Stimulated activated memory B cell treated with anti-CD40 and anti-IgM and Interleukin-4, amounts not matched to agents 10 μg/mL and 1 μg/mL and 100 μg/mL, for 72 hours (primary cell): ENCODE measurements at regions not wholly inside any gene's neighbourhood (a gene's known extent, or its start where the extent isn't known, plus 50 kb on each side); places are given as distances from the start of the nearest gene placed in this dataset.

ENCODE experiments used
- ATAC-seq: fragments of 150-1000 bp; cut with Tn5 transposase; 2 replicates; pipeline ENCODE4 v1.10.0; 2021
- H3K27ac Mint-ChIP-seq: one replicate; pipeline ENCODE4 v1.8.0; 2022; ENCODE audit warnings: mild to moderate bottlenecking, mixed read lengths
- H3K27me3 Mint-ChIP-seq: one replicate; pipeline ENCODE4 v1.8.0; 2022; ENCODE audit warnings: mixed read lengths
- H3K36me3 Mint-ChIP-seq: one replicate; pipeline ENCODE4 v1.8.0; 2022; ENCODE audit warnings: mixed read lengths
- H3K4me1 Mint-ChIP-seq: one replicate; pipeline ENCODE4 v1.8.0; 2022; ENCODE audit warnings: mixed read lengths
- H3K4me3 Mint-ChIP-seq: one replicate; pipeline ENCODE4 v1.8.0; 2022; ENCODE audit warnings: mild to moderate bottlenecking, moderate library complexity, mixed read lengths
- H3K9me3 Mint-ChIP-seq: one replicate; pipeline ENCODE4 v1.8.0; 2022; ENCODE audit warnings: mixed read lengths

DNA sequence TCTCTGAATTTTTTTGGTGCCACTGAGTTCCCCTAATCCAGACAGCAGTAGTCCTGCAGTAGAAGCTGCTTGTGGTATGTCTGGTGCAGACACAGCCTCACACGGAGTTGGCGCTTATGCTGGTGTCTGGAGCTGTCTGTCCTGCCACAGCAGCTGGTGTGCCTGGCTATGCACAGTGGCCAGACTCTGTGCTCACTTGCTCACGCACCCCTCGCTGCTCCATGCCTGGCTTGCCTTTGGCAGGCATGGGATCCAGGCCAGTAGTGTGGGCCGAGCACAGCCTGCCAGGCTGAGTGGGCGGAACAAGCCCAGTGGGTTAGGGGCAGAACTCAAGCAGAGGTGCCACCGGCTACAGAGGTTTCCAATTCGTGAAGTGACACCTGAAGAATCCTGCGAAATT is 845.9 kb upstream of the PCDH9 start:
- Mint-ChIP-seq H3K36me3 (no peaks in the 10 kb centered on the region), H3K4me1 (no peaks in the 10 kb centered on the region), H3K27ac (no peak overlapping the region), H3K9me3 (no peaks in the 10 kb centered on the region), H3K27me3 (no peaks in the 10 kb centered on the region), H3K4me3 (no peak overlapping the region)
- ATAC-seq, result no peak

- H3K4me3 Mint-ChIP-seq, result no peak overlapping the region
- no peaks in the 10 kb centered on the region for H3K9me3 Mint-ChIP-seq
- H3K4me1 Mint-ChIP-seq, result no peaks in the 10 kb centered on the region
- H3K27ac Mint-ChIP-seq, result no peak overlapping the region
- H3K36me3 Mint-ChIP-seq, result no peaks in the 10 kb centered on the region
- ATAC-seq, result no peak
- H3K27me3 Mint-ChIP-seq, result no peaks in the 10 kb centered on the region
Observed at GRCh38 chr13:68066879-68067513, 836.9 kb upstream of the PCDH9 start.

GRCh38 chr13:68064001-68064770 is 834.0 kb upstream of the PCDH9 start:
- no peak for ATAC-seq
- Mint-ChIP-seq H3K27ac (no peak overlapping the region), H3K9me3 (peaks cover 2% of the 10 kb centered on the region)

DNA sequence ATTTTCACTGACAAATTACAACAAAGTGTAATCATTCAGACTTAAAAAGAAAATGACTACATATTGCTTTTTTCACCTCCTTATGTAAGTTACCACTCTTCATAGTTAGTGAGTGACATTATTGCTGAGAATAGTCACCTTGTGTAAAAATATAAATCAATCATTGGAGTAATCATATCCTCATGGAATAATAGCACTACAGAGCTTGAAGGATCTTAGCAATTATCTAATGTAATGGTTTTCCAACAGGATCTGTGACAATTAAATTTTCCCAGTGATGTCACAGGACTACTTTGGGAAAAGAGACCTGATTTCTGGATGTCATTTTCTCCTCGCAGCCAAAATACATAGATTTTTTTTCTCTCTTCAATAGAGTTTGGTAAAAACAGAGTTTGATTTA is 833.0 kb upstream of the PCDH9 start:
- ATAC-seq, result no peak
- Mint-ChIP-seq H3K27me3 (no peaks in the 10 kb centered on the region), H3K27ac (no peak overlapping the region), H3K4me3 (no peak overlapping the region), H3K36me3 (no peaks in the 10 kb centered on the region), H3K4me1 (no peaks in the 10 kb centered on the region), H3K9me3 (peaks cover 2% of the 10 kb centered on the region)

More at GRCh38 chr13:68064001-68064770, 834.0 kb upstream of the PCDH9 start:
- Mint-ChIP-seq H3K4me3 (no peak overlapping the region), H3K36me3 (no peaks in the 10 kb centered on the region), H3K27me3 (no peaks in the 10 kb centered on the region), H3K4me1 (no peaks in the 10 kb centered on the region)

DNA sequence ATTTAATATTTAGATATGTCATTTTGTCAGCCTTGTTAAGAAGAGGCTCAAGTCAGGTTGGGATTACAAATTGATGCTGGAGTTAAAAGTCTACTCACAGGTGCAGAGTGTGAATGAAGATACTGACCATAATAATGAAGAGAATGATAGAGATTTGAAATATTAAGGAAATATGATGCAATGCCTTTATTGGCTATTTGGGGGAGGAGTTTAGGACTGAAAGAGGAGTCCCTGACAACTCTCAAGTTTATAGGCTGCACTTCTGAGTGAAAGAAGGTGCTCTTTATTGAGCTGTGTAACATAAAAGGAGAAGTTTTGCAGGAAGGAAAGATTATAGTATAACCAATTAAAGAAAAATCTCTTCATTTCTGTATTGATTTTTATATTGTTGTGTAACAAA is 827.7 kb upstream of the PCDH9 start:
- Mint-ChIP-seq H3K27me3 (no peaks in the 10 kb centered on the region), H3K36me3 (no peaks in the 10 kb centered on the region), H3K4me3 (no peak overlapping the region), H3K9me3 (peaks cover 5% of the 10 kb centered on the region), H3K4me1 (no peaks in the 10 kb centered on the region), H3K27ac (no peak overlapping the region)
- ATAC-seq, result no peak

DNA sequence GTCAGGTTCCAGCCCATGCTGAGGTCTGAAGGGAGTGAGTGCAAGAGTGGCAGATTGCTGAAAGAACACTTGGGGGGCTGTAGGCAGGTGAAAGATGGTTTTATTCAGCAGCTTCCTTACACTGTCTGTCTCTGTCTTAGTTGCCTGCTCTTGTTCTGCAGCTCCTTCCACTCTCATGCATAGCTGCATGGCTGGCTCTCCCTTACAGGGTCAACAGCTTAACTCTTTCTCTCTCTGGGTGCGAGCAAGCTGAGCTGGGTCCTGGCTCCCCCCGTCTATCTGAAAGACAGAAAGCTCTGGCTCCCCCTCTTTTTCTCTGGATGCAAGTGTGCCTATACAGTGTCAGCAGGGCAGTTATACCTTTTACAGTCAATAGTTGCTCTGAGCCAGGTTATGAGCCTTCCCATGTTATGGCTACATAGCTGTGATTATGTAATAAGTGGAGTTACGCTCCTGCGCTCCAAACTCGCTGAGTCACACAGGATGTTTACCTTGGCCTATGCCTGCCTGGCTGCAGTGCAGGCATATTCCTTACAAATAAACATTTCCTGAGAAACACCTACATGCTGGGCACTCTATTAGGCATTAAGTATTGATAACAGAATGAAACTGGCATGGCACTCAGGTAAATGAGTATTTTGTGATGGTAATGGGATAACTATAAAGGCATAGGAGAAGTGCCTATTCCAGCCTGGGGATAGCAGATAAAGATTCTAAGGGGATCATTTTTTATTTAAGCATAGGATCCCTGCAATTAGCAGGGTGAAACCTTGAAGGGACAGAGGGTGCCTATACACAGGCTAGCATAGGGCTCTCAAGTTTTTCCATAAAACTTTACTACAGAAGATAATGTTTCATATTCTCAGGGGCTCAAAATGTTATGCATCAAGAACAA is 826.9 kb upstream of the PCDH9 start:
- H3K27ac Mint-ChIP-seq, result no peak overlapping the region
- H3K4me3 Mint-ChIP-seq, result no peak overlapping the region
- no peaks in the 10 kb centered on the region for H3K4me1 Mint-ChIP-seq
- H3K27me3 Mint-ChIP-seq, result no peaks in the 10 kb centered on the region
- peaks cover 5% of the 10 kb centered on the region for H3K9me3 Mint-ChIP-seq
- no peaks in the 10 kb centered on the region for H3K36me3 Mint-ChIP-seq
- ATAC-seq, result no peak

DNA sequence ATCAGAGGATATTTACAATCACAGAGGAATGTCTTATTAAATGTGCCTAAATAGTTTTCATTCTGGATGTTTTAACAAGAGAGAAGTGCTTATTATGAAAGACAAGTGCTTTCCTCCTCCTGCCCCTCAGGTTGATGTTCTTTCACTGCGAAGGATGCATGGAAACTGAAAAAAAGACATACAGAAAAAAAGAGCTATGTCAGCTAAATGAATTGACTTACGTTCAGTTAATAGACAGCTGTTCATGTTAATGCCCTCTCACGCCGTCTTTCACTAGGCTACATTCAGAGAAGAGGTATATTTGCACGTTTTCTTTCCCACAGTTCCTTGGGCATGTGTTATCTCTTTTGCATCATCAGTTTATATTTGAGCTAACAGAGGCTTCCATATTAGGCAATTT is 821.8 kb upstream of the PCDH9 start:
- no peaks in the 10 kb centered on the region for H3K27me3 Mint-ChIP-seq
- ATAC-seq, result no peak
- H3K27ac Mint-ChIP-seq, result no peak overlapping the region
- H3K4me1 Mint-ChIP-seq, result no peaks in the 10 kb centered on the region
- H3K4me3 Mint-ChIP-seq, result no peak overlapping the region
- H3K9me3 Mint-ChIP-seq, result peaks cover 3% of the 10 kb centered on the region
- no peaks in the 10 kb centered on the region for H3K36me3 Mint-ChIP-seq

GRCh38 chr13:68050761-68051160 is 820.6 kb upstream of the PCDH9 start:
- Mint-ChIP-seq H3K36me3 (no peaks in the 10 kb centered on the region), H3K9me3 (no peaks in the 10 kb centered on the region), H3K27ac (no peak overlapping the region), H3K4me3 (no peak overlapping the region), H3K27me3 (no peaks in the 10 kb centered on the region), H3K4me1 (no peaks in the 10 kb centered on the region)
- no peak for ATAC-seq

DNA sequence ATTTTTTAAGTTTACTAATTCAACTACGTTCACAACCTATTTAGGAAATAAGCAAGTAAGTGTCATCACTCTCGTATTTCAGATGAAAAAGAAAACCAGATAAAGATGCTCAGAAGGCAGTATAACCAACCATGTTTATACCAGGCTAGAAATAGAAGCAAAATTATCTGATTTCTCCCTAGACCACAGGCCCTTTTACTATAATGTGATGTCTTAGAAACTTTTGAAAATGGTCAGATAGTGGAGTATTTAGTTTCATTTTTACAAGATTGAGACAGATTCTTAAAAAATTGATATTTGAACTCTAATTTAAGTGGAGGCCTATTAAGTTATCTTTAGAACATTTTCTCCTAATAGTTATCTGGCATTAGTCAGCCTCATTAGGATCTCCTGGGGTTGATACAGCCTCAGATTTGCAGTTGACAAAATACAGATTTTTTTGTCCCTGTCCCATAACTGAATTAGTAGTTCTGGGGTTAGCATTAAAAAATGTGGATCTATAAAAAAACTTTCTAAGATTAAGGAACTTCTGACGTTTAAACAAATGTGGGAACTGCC is 818.7 kb upstream of the PCDH9 start:
- no peaks in the 10 kb centered on the region for H3K9me3 Mint-ChIP-seq
- no peaks in the 10 kb centered on the region for H3K36me3 Mint-ChIP-seq
- H3K27ac Mint-ChIP-seq, result no peak overlapping the region
- H3K27me3 Mint-ChIP-seq, result no peaks in the 10 kb centered on the region
- no peak overlapping the region for H3K4me3 Mint-ChIP-seq
- no peaks in the 10 kb centered on the region for H3K4me1 Mint-ChIP-seq
- ATAC-seq, result no peak

- Mint-ChIP-seq H3K9me3 (no peaks in the 10 kb centered on the region), H3K4me3 (no peak overlapping the region), H3K27me3 (no peaks in the 10 kb centered on the region), H3K4me1 (no peaks in the 10 kb centered on the region), H3K27ac (no peak overlapping the region), H3K36me3 (no peaks in the 10 kb centered on the region)
- no peak for ATAC-seq
Observed at GRCh38 chr13:68047889-68048288, 817.8 kb upstream of the PCDH9 start.

DNA sequence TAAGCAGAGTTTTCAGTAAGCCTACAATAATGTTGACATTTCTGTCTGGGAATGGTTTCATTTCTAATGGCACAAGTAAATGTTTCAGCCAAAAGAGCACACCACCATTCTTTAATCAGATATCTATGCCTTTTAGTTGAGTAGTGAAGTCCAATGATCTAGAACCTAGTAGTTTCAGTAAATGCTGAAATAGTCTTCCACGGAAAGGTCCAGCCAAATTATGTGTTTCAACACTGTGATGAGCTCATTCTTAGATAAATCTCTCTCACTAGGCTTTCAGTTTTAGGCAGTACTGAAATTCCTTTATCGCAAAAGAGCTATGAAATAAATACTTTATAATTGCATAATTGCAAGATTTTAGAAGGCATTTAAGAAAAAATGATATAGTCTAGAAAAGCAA is 816.8 kb upstream of the PCDH9 start:
- Mint-ChIP-seq H3K36me3 (no peaks in the 10 kb centered on the region), H3K4me3 (no peak overlapping the region), H3K27ac (no peak overlapping the region), H3K27me3 (no peaks in the 10 kb centered on the region), H3K4me1 (no peaks in the 10 kb centered on the region), H3K9me3 (no peaks in the 10 kb centered on the region)
- no peak for ATAC-seq

- ATAC-seq, result no peak
- no peak overlapping the region for H3K27ac Mint-ChIP-seq
- no peaks in the 10 kb centered on the region for H3K36me3 Mint-ChIP-seq
- H3K4me1 Mint-ChIP-seq, result no peaks in the 10 kb centered on the region
- H3K4me3 Mint-ChIP-seq, result no peak overlapping the region
- no peaks in the 10 kb centered on the region for H3K27me3 Mint-ChIP-seq
- H3K9me3 Mint-ChIP-seq, result no peaks in the 10 kb centered on the region
Observed at GRCh38 chr13:68030152-68030809, 800.1 kb upstream of the PCDH9 start.

DNA sequence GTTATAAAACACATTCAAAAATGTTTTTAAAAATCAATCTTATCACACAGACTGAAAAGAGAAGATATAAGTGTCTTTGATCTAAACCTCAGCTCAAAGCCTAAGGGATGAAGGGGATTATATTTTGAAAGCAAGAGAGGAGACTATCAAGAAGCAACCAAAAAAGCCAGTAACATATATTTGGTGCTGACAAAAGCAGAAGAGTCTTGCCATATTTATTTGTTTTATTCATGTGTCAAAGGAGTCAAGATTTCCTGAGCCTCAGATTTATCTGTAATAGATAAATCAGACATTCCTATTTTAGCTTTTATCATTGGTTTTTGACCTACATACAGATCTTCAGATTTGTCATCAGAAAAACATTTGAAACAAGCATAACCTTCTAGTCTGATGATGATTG is 798.6 kb upstream of the PCDH9 start:
- H3K27me3 Mint-ChIP-seq, result no peaks in the 10 kb centered on the region
- H3K27ac Mint-ChIP-seq, result no peak overlapping the region
- no peaks in the 10 kb centered on the region for H3K36me3 Mint-ChIP-seq
- no peaks in the 10 kb centered on the region for H3K9me3 Mint-ChIP-seq
- H3K4me3 Mint-ChIP-seq, result no peak overlapping the region
- ATAC-seq, result no peak
- no peaks in the 10 kb centered on the region for H3K4me1 Mint-ChIP-seq

DNA sequence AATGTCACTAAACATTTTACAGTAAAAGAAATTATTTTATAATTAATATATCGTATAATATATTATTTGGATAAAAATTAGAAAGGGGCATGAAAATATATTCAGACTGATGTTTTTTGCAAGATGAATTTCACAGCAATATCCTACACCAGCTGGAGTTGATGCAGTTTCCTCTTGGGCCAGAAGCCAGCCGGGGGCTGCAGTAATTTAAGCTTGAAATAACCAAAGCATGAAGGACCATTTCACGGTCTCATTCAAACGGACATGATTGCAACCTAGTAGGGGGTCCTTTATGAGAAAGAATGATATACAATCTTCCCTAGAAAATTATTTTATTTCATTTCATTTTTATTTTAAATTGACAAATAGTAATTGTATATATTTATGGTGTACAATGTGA is 797.2 kb upstream of the PCDH9 start:
- no peak for ATAC-seq
- Mint-ChIP-seq H3K4me3 (no peak overlapping the region), H3K36me3 (no peaks in the 10 kb centered on the region), H3K9me3 (no peaks in the 10 kb centered on the region), H3K27me3 (no peaks in the 10 kb centered on the region), H3K4me1 (no peaks in the 10 kb centered on the region), H3K27ac (no peak overlapping the region)

GRCh38 chr13:68026077-68026476 is 795.9 kb upstream of the PCDH9 start:
- no peaks in the 10 kb centered on the region for H3K27me3 Mint-ChIP-seq
- H3K4me1 Mint-ChIP-seq, result no peaks in the 10 kb centered on the region
- no peak for ATAC-seq
- H3K36me3 Mint-ChIP-seq, result no peaks in the 10 kb centered on the region
- H3K4me3 Mint-ChIP-seq, result no peak overlapping the region
- H3K9me3 Mint-ChIP-seq, result peaks cover under 1% of the 10 kb centered on the region
- no peak overlapping the region for H3K27ac Mint-ChIP-seq
